Lung (tissue), 11 donors: ENCODE measurements at regions not wholly inside any gene's neighbourhood (a gene's known extent, or its start where the extent isn't known, plus 50 kb on each side); places are given as distances from the start of the nearest gene placed in this dataset.
"Not testable (repeated sequence)": the region's sequence is repeated elsewhere in the genome, so short reads cannot be mapped to it uniquely, and the experiment has no call there.

ENCODE experiments used
- ATAC-seq: fragments of 200-7000 bp; cut with Tn5 transposase; one replicate; pipeline ENCODE4 v1.9.1; 2020; ENCODE audit warnings: moderate number of reproducible peaks; ENCODE audit not compliant: insufficient read depth, low FRiP score
- DNase-seq, 3 donors: peaks; one replicate each; pipeline ENCODE4 v3.0.0-alpha.2; 2013 to 2017
- H3K27ac ChIP-seq, 2 donors: one replicate each; pipeline ENCODE4 v1.5.1; 2013; ENCODE audit warnings: mild to moderate bottlenecking in 2 of 2, moderate library complexity in 2 of 2, control low read depth in 1 of 2, inconsistent platforms in 1 of 2, low read depth in 1 of 2, low read length in 1 of 2
- H3K27me3 ChIP-seq, 3 donors: one replicate each; pipeline ENCODE4 v1.5.1; 2013; ENCODE audit warnings: low read length in 2 of 3; ENCODE audit not compliant: control insufficient read depth in 3 of 3, insufficient read depth in 3 of 3
- H3K36me3 ChIP-seq, 4 donors: one replicate each; pipeline ENCODE4 v1.5.1; 2013; ENCODE audit warnings: low read length in 4 of 4, mild to moderate bottlenecking in 1 of 4, moderate library complexity in 1 of 4; ENCODE audit not compliant: control insufficient read depth in 4 of 4, insufficient read depth in 4 of 4
- H3K4me1 ChIP-seq, 5 donors: one replicate each; pipeline ENCODE4 v1.5.1; 2013; ENCODE audit warnings: low read length in 5 of 5, mild to moderate bottlenecking in 2 of 5, moderate library complexity in 1 of 5; ENCODE audit not compliant: control insufficient read depth in 5 of 5, insufficient read depth in 5 of 5
- H3K4me3 ChIP-seq: one replicate; pipeline ENCODE4 v1.5.1; 2013; ENCODE audit warnings: mild to moderate bottlenecking, control low read depth, moderate library complexity
- H3K9ac ChIP-seq, 2 donors: one replicate each; pipeline ENCODE4 v1.5.1; 2013; ENCODE audit warnings: low read length in 2 of 2, control low read depth in 1 of 2; ENCODE audit not compliant: insufficient read depth in 1 of 2
- H3K9me3 ChIP-seq, 4 donors: one replicate each; pipeline ENCODE4 v1.5.1; 2013; ENCODE audit warnings: low read length in 3 of 4, mild to moderate bottlenecking in 1 of 4, moderate library complexity in 1 of 4; ENCODE audit not compliant: control insufficient read depth in 4 of 4, insufficient read depth in 3 of 4
- WGBS, 2 donors: extraction: QIAGEN DNeasy Blood & Tissue Kit; methylation state at CpG; one replicate each; pipeline ENCODE4 v1.1.7; 2013; 5-methylcytosine and 5-hydroxymethylcytosine counted together
- TF ChIP-seq, protein P1 (sequence below): IDR thresholded peaks from 2 replicates; pipeline ENCODE4 v1.5.1; 2012; ENCODE audit warnings: mild to moderate bottlenecking; ENCODE audit errors: control extremely low read depth, extremely low read depth
- donor health status: control.
- donor health status: control.
- donor health status: Bipolar disorder and iron deficiency.
- donor health status: healthy.
- donor health status: DM: yes; HTN: yes; CAD: no.

DNA sequence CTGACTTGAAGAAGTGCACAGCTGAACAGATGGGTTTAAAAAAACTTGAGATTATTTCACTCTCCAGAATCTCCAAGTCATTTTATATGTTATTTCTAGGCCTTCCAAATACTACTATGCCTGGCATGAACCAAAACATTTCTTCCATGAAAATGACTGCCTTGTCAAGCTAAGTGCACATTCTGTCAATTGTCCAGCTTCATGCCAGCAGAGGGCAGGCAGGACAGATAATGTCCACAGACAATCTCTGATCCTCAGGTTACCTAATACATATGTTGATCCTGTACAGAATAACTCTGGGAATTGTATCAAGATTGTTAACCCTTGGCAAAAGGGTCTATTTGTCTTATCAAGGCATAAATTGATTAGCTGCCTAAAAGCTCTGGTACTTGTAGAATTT, 229.5 kb downstream of the AASDHPPT start:
- ATAC-seq: no peak
- Histone ChIP-seq H3K4me1 (no peaks in the 10 kb centered on the region), H3K27ac (no peak overlapping the region), H3K9me3 (peaks cover 0 to 3% (median 2%) of the 10 kb centered on the region in 4 donors), H3K36me3 (no peaks in the 10 kb centered on the region), H3K9ac (no peak overlapping the region), H3K4me3 (no peak overlapping the region), H3K27me3 (no peaks in the 10 kb centered on the region)
- TF ChIP-seq, protein P1, sequence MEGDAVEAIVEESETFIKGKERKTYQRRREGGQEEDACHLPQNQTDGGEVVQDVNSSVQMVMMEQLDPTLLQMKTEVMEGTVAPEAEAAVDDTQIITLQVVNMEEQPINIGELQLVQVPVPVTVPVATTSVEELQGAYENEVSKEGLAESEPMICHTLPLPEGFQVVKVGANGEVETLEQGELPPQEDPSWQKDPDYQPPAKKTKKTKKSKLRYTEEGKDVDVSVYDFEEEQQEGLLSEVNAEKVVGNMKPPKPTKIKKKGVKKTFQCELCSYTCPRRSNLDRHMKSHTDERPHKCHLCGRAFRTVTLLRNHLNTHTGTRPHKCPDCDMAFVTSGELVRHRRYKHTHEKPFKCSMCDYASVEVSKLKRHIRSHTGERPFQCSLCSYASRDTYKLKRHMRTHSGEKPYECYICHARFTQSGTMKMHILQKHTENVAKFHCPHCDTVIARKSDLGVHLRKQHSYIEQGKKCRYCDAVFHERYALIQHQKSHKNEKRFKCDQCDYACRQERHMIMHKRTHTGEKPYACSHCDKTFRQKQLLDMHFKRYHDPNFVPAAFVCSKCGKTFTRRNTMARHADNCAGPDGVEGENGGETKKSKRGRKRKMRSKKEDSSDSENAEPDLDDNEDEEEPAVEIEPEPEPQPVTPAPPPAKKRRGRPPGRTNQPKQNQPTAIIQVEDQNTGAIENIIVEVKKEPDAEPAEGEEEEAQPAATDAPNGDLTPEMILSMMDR: no peak
- DNase-seq: no peak

DNA sequence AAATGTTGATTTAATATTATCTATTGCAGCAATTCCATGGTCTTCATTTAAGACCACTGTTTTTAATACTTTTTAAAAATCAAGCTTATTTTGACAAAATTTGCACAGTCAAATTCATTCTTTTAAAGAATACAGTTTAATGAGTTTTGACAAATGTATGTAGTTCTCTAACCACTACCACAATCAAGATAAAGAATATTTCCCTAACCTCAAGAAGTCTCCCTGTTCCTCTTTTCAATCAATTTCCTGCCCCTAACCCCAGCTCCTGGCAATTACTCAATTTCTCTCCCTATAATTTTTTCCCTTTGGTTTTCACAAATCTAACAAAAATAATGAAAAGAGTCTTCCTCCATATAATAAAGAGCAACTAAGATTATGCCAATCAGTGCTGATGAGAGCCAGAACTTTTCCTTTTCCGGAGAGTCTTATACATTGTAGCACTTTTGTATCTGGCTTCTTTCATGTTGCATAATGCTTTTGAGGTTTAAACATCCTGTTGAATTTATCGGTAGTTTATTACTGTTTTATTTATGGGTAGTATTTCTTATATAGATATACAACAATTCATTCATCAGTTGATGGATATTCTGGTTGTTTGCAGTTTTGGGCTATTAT, 231.7 kb downstream of the AASDHPPT start:
- Histone ChIP-seq H3K36me3 (no peaks in the 10 kb centered on the region), H3K27me3 (no peaks in the 10 kb centered on the region), H3K4me3 (no peak overlapping the region), H3K9ac (no peak overlapping the region), H3K27ac (no peak overlapping the region), H3K9me3 (peaks cover 0 to 2% (median 0%) of the 10 kb centered on the region in 4 donors), H3K4me1 (no peaks in the 10 kb centered on the region)
- TF ChIP-seq, protein P1: no peak
- no peak for ATAC-seq
- WGBS, 2 donors: 40 to 54% methylated on average over 2 of the region's 2 CpGs
- DNase-seq: no peak

DNA sequence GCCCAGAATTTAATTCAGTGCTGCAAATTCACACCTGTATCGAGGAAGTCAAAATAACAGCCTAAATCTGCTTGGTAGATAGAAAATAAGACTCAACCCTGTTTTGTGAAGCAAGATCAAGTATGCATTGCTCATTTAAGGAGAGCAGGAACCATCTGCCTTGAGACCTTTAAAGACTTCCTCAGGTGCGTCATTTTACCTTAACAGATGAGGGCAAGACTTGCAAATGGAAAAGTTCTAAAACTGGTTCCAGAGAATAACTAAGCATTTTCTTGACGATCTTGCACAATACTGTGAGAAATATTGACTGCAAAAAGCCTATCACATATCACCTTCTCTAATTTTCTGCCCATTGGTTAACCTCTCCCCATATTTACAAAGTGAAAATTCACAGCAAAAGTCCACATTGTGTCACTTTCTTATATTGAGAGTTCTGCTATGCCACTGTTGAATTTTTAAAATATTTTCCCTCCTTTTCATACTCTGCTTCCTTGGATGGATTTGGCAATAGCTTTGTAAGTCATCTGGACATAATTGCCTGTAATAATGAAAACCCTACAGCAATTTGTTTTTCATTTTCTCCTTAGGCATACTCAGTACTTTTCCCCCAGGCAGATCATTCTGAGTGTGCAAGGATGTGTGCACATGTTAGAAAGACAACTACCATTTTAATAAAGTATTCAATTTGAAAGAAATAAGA, 234.2 kb downstream of the AASDHPPT start:
- Histone ChIP-seq H3K9ac (no peak overlapping the region), H3K36me3 (no peaks in the 10 kb centered on the region), H3K27ac (no peak overlapping the region), H3K4me1 (no peaks in the 10 kb centered on the region), H3K9me3 (peaks cover 0 to 2% (median 0%) of the 10 kb centered on the region in 4 donors), H3K4me3 (no peak overlapping the region), H3K27me3 (no peaks in the 10 kb centered on the region)
- DNase-seq (no peak), ATAC-seq (no peak)
- TF ChIP-seq, protein P1: no peak
- 87 to 89% methylated on average over 3 of the region's 3 CpGs for WGBS, 2 donors

DNA sequence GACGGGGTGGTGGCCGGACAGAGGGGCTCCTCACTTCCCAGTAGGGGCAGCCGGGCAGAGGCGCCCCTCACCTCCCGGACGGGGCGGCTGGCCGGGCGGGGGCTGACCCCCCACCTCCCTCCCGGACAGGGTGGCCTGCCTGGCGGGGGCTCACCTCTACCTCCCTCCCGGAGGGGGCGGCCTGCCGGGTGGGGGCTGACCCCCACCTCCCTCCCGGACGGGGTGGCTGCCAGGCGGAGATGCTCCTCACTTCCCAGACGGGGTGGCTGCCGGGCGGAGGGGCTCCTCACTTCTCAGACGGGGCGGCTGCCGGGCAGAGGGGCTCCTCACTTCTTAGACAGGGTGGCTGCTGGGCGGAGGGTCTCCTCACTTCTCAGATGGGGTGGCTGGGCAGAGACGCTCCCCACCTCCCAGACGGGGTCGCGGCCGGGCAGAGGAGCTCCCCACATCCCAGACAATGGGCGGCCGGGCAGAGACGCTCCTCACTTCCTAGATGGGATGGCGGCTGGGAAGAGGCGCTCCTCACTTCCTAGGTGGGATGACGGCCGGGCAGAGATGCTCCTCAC, 239.8 kb downstream of the AASDHPPT start:
- H3K4me1 ChIP-seq, H3K27ac ChIP-seq, DNase-seq, H3K4me3 ChIP-seq, H3K9me3 ChIP-seq, ATAC-seq, H3K27me3 ChIP-seq, H3K9ac ChIP-seq, H3K36me3 ChIP-seq: not testable (repeated sequence)
- 95 to 97% methylated on average over 19 to 36 of the region's 36 CpGs for WGBS, 2 donors
